Mammary epithelial cell (primary cell): ENCODE measurements at regions not wholly inside any gene's neighbourhood (a gene's known extent, or its start where the extent isn't known, plus 50 kb on each side); places are given as distances from the start of the nearest gene placed in this dataset.

Experiments
- EZH2 ChIP-seq: IDR thresholded peaks from 2 replicates; pipeline ENCODE4 v1.6.1; 2012; ENCODE audit warnings: low read length, inconsistent platforms, borderline replicate concordance
- TF ChIP-seq, protein P1 (sequence below), 2 donors: IDR thresholded peaks in 1 of 2; conservative IDR thresholded peaks in 1 of 2; 2 replicates each; pipeline ENCODE4 v1.5.1; 2011 to 2012; ENCODE audit warnings: inconsistent platforms in 2 of 2, low read length in 2 of 2, mild to moderate bottlenecking in 2 of 2, control low read depth in 1 of 2, low read depth in 1 of 2; ENCODE audit not compliant: insufficient read depth in 1 of 2; ENCODE audit errors: extremely low read depth in 1 of 2

DNA sequence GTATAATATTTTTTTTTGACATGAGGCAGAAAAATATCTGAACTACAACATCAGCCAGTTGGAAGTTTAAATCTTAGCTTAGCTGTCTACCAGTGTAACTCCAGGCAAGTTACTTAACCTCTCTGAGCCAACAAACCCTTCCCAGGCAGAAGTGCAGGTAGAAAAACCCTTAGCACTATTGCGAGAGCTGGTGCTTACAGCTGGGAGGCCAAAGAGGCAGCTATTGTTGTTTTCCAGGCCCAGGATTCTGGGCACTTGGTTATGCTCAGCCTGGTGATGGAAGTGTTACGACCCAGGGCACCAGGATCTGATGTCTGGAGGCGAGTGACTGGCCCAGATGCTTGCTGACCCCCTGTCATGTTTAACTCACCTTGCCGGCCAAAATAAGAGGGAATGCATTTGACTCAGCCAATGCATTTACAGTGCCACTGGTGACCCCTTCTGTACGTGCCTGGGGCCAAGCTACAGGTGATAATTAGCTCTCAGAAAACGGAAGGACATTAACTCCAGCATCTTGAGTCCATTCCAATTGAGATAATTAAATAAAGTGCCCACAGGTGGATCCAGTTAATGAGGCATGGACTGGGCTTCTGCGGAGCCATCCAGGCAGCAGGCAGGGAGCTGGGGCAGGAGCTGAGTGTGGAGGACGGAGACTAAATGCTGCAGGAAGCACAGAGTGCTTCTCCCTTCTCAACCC is 126.5 kb upstream of the HABP2 start:
- TF ChIP-seq, protein P1, sequence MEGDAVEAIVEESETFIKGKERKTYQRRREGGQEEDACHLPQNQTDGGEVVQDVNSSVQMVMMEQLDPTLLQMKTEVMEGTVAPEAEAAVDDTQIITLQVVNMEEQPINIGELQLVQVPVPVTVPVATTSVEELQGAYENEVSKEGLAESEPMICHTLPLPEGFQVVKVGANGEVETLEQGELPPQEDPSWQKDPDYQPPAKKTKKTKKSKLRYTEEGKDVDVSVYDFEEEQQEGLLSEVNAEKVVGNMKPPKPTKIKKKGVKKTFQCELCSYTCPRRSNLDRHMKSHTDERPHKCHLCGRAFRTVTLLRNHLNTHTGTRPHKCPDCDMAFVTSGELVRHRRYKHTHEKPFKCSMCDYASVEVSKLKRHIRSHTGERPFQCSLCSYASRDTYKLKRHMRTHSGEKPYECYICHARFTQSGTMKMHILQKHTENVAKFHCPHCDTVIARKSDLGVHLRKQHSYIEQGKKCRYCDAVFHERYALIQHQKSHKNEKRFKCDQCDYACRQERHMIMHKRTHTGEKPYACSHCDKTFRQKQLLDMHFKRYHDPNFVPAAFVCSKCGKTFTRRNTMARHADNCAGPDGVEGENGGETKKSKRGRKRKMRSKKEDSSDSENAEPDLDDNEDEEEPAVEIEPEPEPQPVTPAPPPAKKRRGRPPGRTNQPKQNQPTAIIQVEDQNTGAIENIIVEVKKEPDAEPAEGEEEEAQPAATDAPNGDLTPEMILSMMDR (conservative IDR thresholded peaks at IDR 0.05 in 1 of 2, IDR thresholded peaks at IDR 0.05 in 1 of 2; ENCODE audit: extremely low read depth in 1 of 2, insufficient read depth in 1 of 2, low read depth in 1 of 2, low read length in 2 of 2): no peak
- TF ChIP-seq EZH2: no peak
